Kidney epithelial cell (primary cell): ENCODE measurements at regions not wholly inside any gene's neighbourhood (a gene's known extent, or its start where the extent isn't known, plus 50 kb on each side); places are given as distances from the start of the nearest gene placed in this dataset.

Experiments
- DNase-seq: peaks from one replicate; pipeline ENCODE4 v3.0.0-alpha.2; 2010; ENCODE audit warnings: low read depth
- H3K27me3 ChIP-seq: 2 replicates; pipeline ENCODE4 v1.6.0; 2011; ENCODE audit warnings: low read length; ENCODE audit not compliant: control insufficient read depth, insufficient read depth
- H3K36me3 ChIP-seq: 2 replicates; pipeline ENCODE4 v1.5.1; 2011; ENCODE audit warnings: low read length; ENCODE audit not compliant: control insufficient read depth, insufficient read depth
- H3K4me3 ChIP-seq: 2 replicates; pipeline ENCODE4 v1.5.1; 2011; ENCODE audit warnings: low read depth, mild to moderate bottlenecking, control low read depth, low read length
- CTCF ChIP-seq: IDR thresholded peaks from 2 replicates; pipeline ENCODE4 v1.5.1; 2011; ENCODE audit warnings: mild to moderate bottlenecking, moderate library complexity, low read length, control low read depth, inconsistent platforms; ENCODE audit not compliant: insufficient read depth, poor library complexity, severe bottlenecking

GRCh38 chrX:34509394-34509793 lies 147.7 kb downstream of the TMEM47 start:
- DNase-seq, result no peak
- H3K4me3 ChIP-seq, result no peak overlapping the region
- H3K36me3 ChIP-seq, result no peaks in the 10 kb centered on the region
- TF ChIP-seq CTCF, result no peak
- H3K27me3 ChIP-seq, result no peaks in the 10 kb centered on the region

DNA sequence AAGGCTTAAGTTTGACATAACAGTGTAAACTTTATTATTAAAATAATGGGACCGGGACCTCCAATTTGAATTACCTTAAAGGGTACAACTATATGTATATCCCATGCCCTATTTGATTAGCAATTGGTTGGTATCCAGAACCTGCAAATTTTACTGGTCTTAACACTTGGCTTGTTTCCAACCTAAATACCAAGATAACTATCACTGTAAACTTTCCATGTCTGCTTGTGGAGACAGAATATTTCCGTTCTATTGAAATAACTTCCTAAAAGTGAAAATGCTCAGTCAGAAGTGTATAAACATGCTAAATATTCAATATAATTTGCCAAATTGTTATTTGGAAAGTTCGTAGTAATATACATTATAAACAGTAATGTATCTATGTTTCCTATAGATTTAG lies 154.0 kb downstream of the TMEM47 start:
- Histone ChIP-seq H3K4me3 (no peak overlapping the region), H3K36me3 (no peaks in the 10 kb centered on the region), H3K27me3 (no peaks in the 10 kb centered on the region)
- DNase-seq, result no peak
- TF ChIP-seq CTCF, result no peak

DNA sequence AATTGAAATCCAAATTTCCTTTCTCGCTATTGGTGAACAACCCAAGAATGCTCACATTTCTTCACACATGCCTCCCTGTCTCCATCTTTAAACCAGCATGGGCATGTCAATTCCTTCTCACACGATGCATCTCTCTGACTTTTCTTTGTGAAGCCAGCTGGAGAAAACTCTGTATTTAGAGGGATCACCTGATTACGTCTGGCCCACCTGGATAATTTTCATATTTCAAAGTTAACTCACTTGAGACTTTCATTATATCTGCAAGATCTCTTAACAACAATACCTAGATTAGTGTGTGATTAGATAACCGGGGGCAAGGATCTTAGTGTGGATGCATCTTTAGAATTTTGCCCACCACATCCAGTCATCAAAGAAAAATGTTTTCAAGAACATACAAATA lies 164.0 kb downstream of the TMEM47 start:
- Histone ChIP-seq H3K27me3 (no peaks in the 10 kb centered on the region), H3K36me3 (no peaks in the 10 kb centered on the region), H3K4me3 (no peak overlapping the region)
- no peak for DNase-seq
- TF ChIP-seq CTCF, result no peak

GRCh38 chrX:34491126-34491525 lies 166.0 kb downstream of the TMEM47 start:
- no peak for DNase-seq
- no peak for TF ChIP-seq CTCF
- Histone ChIP-seq H3K27me3 (no peaks in the 10 kb centered on the region), H3K4me3 (no peak overlapping the region), H3K36me3 (no peaks in the 10 kb centered on the region)

DNA sequence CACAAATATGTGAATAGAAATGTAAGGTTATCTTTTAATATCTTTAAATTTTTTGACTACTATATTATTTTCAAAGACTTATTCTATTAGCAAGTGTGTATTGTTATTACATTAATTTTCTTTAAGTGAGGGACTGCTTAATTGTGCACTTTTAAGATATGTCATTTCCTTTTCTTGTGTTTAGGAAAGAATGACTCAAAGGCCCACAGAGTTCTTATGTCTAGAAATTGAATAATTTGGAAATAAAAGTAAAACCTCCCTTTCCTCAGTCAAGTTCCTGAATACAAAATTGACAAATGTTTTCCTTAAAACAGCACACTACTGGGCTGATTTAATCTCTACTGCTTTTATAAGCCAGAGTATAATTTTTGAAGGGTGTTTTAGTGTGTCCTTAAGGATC lies 169.7 kb downstream of the TMEM47 start:
- DNase-seq, result no peak
- H3K36me3 ChIP-seq, result no peaks in the 10 kb centered on the region
- no peaks in the 10 kb centered on the region for H3K27me3 ChIP-seq
- TF ChIP-seq CTCF, result no peak
- no peak overlapping the region for H3K4me3 ChIP-seq

GRCh38 chrX:34483980-34484379 lies 173.1 kb downstream of the TMEM47 start:
- H3K4me3 ChIP-seq, result no peak overlapping the region
- no peak for DNase-seq
- no peaks in the 10 kb centered on the region for H3K27me3 ChIP-seq
- no peaks in the 10 kb centered on the region for H3K36me3 ChIP-seq
- TF ChIP-seq CTCF, result no peak
